Esophagus muscularis mucosa (tissue), 4 donors: ENCODE measurements at regions not wholly inside any gene's neighbourhood (a gene's known extent, or its start where the extent isn't known, plus 50 kb on each side); places are given as distances from the start of the nearest gene placed in this dataset.

ENCODE experiments used
- DNase-seq: peaks from one replicate; pipeline ENCODE4 v3.0.0-alpha.2; 2017; ENCODE audit errors: extremely low spot score
- H3K27ac ChIP-seq, 4 donors: fragments of 200-600 bp; sonication (generic); replicated peaks in 1 of 4; 1 replicate in 3 of 4; 2 replicates in 1 of 4; pipeline ENCODE4 v1.5.1; 2016 to 2019; ENCODE audit warnings: mild to moderate bottlenecking in 1 of 4
- H3K27me3 ChIP-seq, 4 donors: fragments of 200-600 bp; sonication (generic); one replicate each; pipeline versions ENCODE4 v1.5.1 to v1.6.0; 2016 to 2019
- H3K36me3 ChIP-seq, 4 donors: fragments of 200-600 bp; sonication (generic); one replicate each; pipeline ENCODE4 v1.5.1; 2016 to 2019
- H3K4me1 ChIP-seq, 4 donors: fragments of 200-600 bp; sonication (generic); one replicate each; pipeline ENCODE4 v1.5.1; 2016 to 2019
- H3K4me3 ChIP-seq, 4 donors: fragments of 200-600 bp; sonication (generic); 1 replicate in 2 of 4; 2 replicates in 2 of 4; pipeline ENCODE4 v1.5.1; 2016 to 2019; ENCODE audit warnings: mild to moderate bottlenecking in 4 of 4, moderate library complexity in 1 of 4
- H3K9me3 ChIP-seq, 4 donors: fragments of 200-600 bp; sonication (generic); 1 replicate in 3 of 4; 2 replicates in 1 of 4; pipeline ENCODE4 v1.5.1; 2016 to 2019
- CTCF ChIP-seq, 3 experiments: fragments of 200-600 bp in 2 of 3; fragments of 450-650 bp in 1 of 3; sonication (generic) in 2 of 3; IDR thresholded peaks; one replicate each; pipeline ENCODE4 v1.5.1; 2017 to 2019; ENCODE audit warnings: antibody characterized with exemption in 3 of 3, mild to moderate bottlenecking in 2 of 3, moderate library complexity in 1 of 3
- EP300 ChIP-seq: sonication (generic); formaldehyde crosslinking; IDR thresholded peaks from one replicate; pipeline ENCODE4 v1.6.1; 2017; ENCODE audit warnings: antibody characterized with exemption
- POLR2A ChIP-seq: fragments of 450-650 bp; IDR thresholded peaks from one replicate; pipeline ENCODE4 v1.6.1; 2017; ENCODE audit warnings: antibody characterized with exemption, moderate library complexity, mild to moderate bottlenecking, low read depth
- POLR2AphosphoS5 ChIP-seq, 2 donors: sonication (generic); formaldehyde crosslinking; IDR thresholded peaks; one replicate each; pipeline ENCODE4 v1.6.1; 2017; ENCODE audit warnings: antibody characterized with exemption in 2 of 2
- WGBS: methylation state at CpG from one replicate; pipeline ENCODE4 v1.1.5; 2018; 5-methylcytosine and 5-hydroxymethylcytosine counted together
- intact Hi-C: fragments of 100-400 bp; cut with DNase I; formaldehyde crosslinking; loops from one replicate; pipeline ENCODE4 v1.15.1; 2023

GRCh38 chr3:66715806-66716205 is 215.0 kb upstream of the LRIG1 start:
- no peaks in the 10 kb centered on the region for H3K9me3 ChIP-seq
- TF ChIP-seq POLR2AphosphoS5 (IDR thresholded peaks at IDR 0.05) (no peak), POLR2A (no peak), CTCF (IDR thresholded peaks at IDR 0.05) (no peak), EP300 (no peak)
- no peak overlapping the region for H3K27ac ChIP-seq
- DNase-seq = no peak
- 75% methylated on average over 2 of the region's 2 CpGs for WGBS
- no peak overlapping the region for H3K4me3 ChIP-seq
- intact Hi-C loops = no loop called here
- peaks cover 0 to 16% (median 10%) of the 10 kb centered on the region in 4 donors for H3K4me1 ChIP-seq
- no peaks in the 10 kb centered on the region for H3K36me3 ChIP-seq
- H3K27me3 ChIP-seq = no peaks in the 10 kb centered on the region

DNA sequence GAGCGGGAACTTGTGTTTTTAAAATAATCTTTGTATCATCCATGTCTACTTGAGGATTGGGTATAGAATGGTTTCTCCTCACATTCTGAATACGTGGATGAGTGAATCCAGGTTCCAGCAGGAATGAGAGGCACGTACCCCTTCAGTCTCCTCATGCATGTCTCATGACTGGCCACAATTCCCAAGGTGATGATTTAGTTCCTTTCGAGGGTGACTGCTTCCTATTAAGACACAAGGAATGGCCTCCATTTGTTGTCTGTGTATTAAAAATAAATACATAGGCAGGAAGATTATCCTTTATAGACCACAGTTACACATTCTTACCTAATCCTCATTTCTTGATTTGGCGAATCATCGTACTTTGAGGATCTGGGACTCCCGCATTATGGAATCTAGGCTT is 217.0 kb upstream of the LRIG1 start:
- 95% methylated on average over 7 of the region's 7 CpGs for WGBS
- intact Hi-C loops = no loop called here
- H3K9me3 ChIP-seq = no peaks in the 10 kb centered on the region
- H3K27me3 ChIP-seq = no peaks in the 10 kb centered on the region
- H3K4me1 ChIP-seq = peaks cover 0 to 30% (median 18%) of the 10 kb centered on the region in 4 donors
- no peak overlapping the region for H3K4me3 ChIP-seq
- no peak for TF ChIP-seq POLR2A
- no peaks in the 10 kb centered on the region for H3K36me3 ChIP-seq
- no peak overlapping the region for H3K27ac ChIP-seq
- no peak for DNase-seq

GRCh38 chr3:66719796-66720356 is 219.1 kb upstream of the LRIG1 start:
- no peaks in the 10 kb centered on the region for H3K27me3 ChIP-seq
- intact Hi-C loops = loop anchor here (10.0 kb wide), 1 partner anchor 315 kb away; no protein-coding TSS in a partner anchor
- no peak for TF ChIP-seq EP300
- no peak for TF ChIP-seq POLR2AphosphoS5 (IDR thresholded peaks at IDR 0.05)
- no peak for TF ChIP-seq POLR2A
- TF ChIP-seq CTCF (IDR thresholded peaks at IDR 0.05) = no peak
- peak overlapping the region; percentile 30 to 68 (median 62) for H3K27ac ChIP-seq
- H3K4me1 ChIP-seq = peaks cover 0 to 44% (median 25%) of the 10 kb centered on the region in 4 donors
- no peak overlapping the region for H3K4me3 ChIP-seq
- no peaks in the 10 kb centered on the region for H3K36me3 ChIP-seq
- H3K9me3 ChIP-seq = no peaks in the 10 kb centered on the region
- WGBS = 46% methylated on average over 6 of the region's 6 CpGs
- peak; percentile 53 for DNase-seq

DNA sequence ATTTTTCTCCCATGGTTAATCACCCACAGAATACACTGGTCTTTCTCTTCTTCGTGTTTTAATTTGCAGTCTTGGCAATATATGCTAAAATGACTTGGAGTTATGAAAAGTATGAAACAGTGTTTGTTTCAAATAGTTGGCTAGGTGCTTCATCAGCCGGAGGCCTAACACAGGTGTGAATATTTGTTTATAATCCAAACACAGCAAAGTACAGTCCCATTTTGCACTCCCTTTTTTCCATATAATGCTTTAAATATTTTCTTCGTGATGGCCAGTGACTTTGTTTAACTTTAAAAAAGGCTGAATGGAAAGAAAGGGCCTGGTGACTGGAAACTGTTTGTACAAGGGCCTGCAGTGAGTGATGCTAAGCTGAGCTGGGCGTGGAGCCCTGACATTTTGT is 219.7 kb upstream of the LRIG1 start:
- H3K27me3 ChIP-seq = no peaks in the 10 kb centered on the region
- no peak overlapping the region for H3K4me3 ChIP-seq
- DNase-seq = no peak
- no peaks in the 10 kb centered on the region for H3K36me3 ChIP-seq
- H3K27ac ChIP-seq = peak overlapping the region; percentile 30 to 68 (median 62)
- TF ChIP-seq POLR2A (no peak), EP300 (no peak), CTCF (IDR thresholded peaks at IDR 0.05) (no peak), POLR2AphosphoS5 (IDR thresholded peaks at IDR 0.05) (peak in 1 of 2 donors; percentile 22)
- H3K4me1 ChIP-seq = peaks cover 0 to 44% (median 25%) of the 10 kb centered on the region in 4 donors
- WGBS = 57% methylated on average over 4 of the region's 4 CpGs
- H3K9me3 ChIP-seq = no peaks in the 10 kb centered on the region
- intact Hi-C loops = loop anchor here (10.0 kb wide), 1 partner anchor 316 kb away; no protein-coding TSS in a partner anchor

- Histone ChIP-seq H3K4me1 (peaks cover 0 to 44% (median 25%) of the 10 kb centered on the region in 4 donors), H3K4me3 (no peak overlapping the region), H3K9me3 (no peaks in the 10 kb centered on the region), H3K27ac (peak overlapping the region; percentile 35 to 64 (median 47)), H3K36me3 (no peaks in the 10 kb centered on the region), H3K27me3 (no peaks in the 10 kb centered on the region)
- WGBS = 51% methylated on average over 2 of the region's 2 CpGs
- intact Hi-C loops = loop anchor here (10.0 kb wide), 1 partner anchor 318 kb away; no protein-coding TSS in a partner anchor
- DNase-seq = no peak
- TF ChIP-seq POLR2AphosphoS5 (IDR thresholded peaks at IDR 0.05) (peak; percentile 39 to 49), CTCF (IDR thresholded peaks at IDR 0.05) (no peak)
Observed at GRCh38 chr3:66722675-66723074, 221.9 kb upstream of the LRIG1 start.
